A673 (cell line): ENCODE measurements at regions not wholly inside any gene's neighbourhood (a gene's known extent, or its start where the extent isn't known, plus 50 kb on each side); places are given as distances from the start of the nearest gene placed in this dataset.

ENCODE experiments used
- BruUV-seq: library from RNA; stranded (reverse); fragments of 400-500 nt; replicated peaks from 2 replicates; lab custom pipeline; 2021; lab: Mats Ljungman, UMichigan
- CTCF ChIA-PET: fragments of 300-600 bp; sonication (Branson Sonifier 250); formaldehyde crosslinking; loops from one replicate; lab custom pipeline; 2022; ENCODE audit warnings: antibody characterized with exemption; lab: Charles Lee
- POLR2A ChIA-PET: fragments of 300-600 bp; sonication (Branson Sonifier 250); formaldehyde crosslinking; loops from one replicate; lab custom pipeline; 2022; ENCODE audit warnings: antibody characterized with exemption; ENCODE audit not compliant: low non-redundant PET; lab: Charles Lee
- DNase-seq: peaks from one replicate; pipeline ENCODE4 v3.0.0-alpha.2; 2015; ENCODE audit warnings: low spot score
- H3K27ac ChIP-seq: fragments of 200-600 bp; sonication (generic); 2 replicates; pipeline ENCODE4 v1.5.1; 2016; ENCODE audit warnings: mixed run types, low read depth, mild to moderate bottlenecking, mixed read lengths, antibody characterized with exemption, low read length; ENCODE audit not compliant: poor library complexity, severe bottlenecking
- H3K27me3 ChIP-seq: fragments of 200-600 bp; sonication (generic); replicated peaks from 2 replicates; pipeline ENCODE4 v1.6.1; 2017; ENCODE audit warnings: mixed run types, low read depth, mild to moderate bottlenecking, mixed read lengths, antibody characterized with exemption, low read length; ENCODE audit not compliant: insufficient read depth, poor library complexity
- H3K36me3 ChIP-seq: fragments of 200-600 bp; sonication (generic); 2 replicates; pipeline ENCODE4 v1.6.1; 2016; ENCODE audit warnings: mixed run types, mild to moderate bottlenecking, mixed read lengths, antibody characterized with exemption, low read length; ENCODE audit not compliant: insufficient read depth, poor library complexity, severe bottlenecking
- H3K4me1 ChIP-seq: fragments of 200-600 bp; sonication (generic); 2 replicates; pipeline ENCODE4 v1.6.1; 2017; ENCODE audit warnings: mixed run types, mild to moderate bottlenecking, mixed read lengths, antibody characterized with exemption, low read length; ENCODE audit not compliant: insufficient read depth, poor library complexity, severe bottlenecking
- H3K4me3 ChIP-seq: fragments of 200-600 bp; sonication (generic); 2 replicates; pipeline ENCODE4 v1.5.1; 2016; ENCODE audit warnings: low read depth, mixed run types, mild to moderate bottlenecking, mixed read lengths, low read length; ENCODE audit not compliant: poor library complexity, severe bottlenecking
- H3K9me3 ChIP-seq: fragments of 200-600 bp; sonication (generic); 2 replicates; pipeline ENCODE4 v1.6.1; 2016; ENCODE audit warnings: mixed run types, low read depth, mild to moderate bottlenecking, mixed read lengths, antibody characterized with exemption, low read length; ENCODE audit not compliant: poor library complexity, severe bottlenecking
- CTCF ChIP-seq: fragments of 300-800, 200-600 bp; sonication (generic); conservative IDR thresholded peaks from 2 replicates; pipeline ENCODE4 v1.5.1; 2017; ENCODE audit warnings: low read depth, mild to moderate bottlenecking, antibody characterized with exemption, low read length, moderate library complexity, mixed read lengths
- EZH2 ChIP-seq: fragments of 200-600 bp; sonication (generic); IDR thresholded peaks from 2 replicates; pipeline ENCODE4 v1.6.1; 2017; ENCODE audit warnings: borderline replicate concordance, low read depth, mild to moderate bottlenecking, mixed read lengths, antibody characterized with exemption, low read length; ENCODE audit not compliant: poor library complexity, severe bottlenecking
- intact Hi-C: fragments of 100-400 bp; cut with micrococcal nuclease; formaldehyde crosslinking; loops from one replicate; pipeline ENCODE4 v1.10.0; 2022; ENCODE audit not compliant: unreplicated experiment

- BruUV-seq: no TSS peak
- ChIA-PET CTCF (interaction anchor here (0.6 kb wide), 1 partner anchor 25 kb away, joined by 3 read pairs; no protein-coding TSS in a partner anchor), POLR2A (no interaction called here)
- no peak for DNase-seq
- TF ChIP-seq EZH2 (no peak), CTCF (no peak)
- no peaks in the 10 kb centered on the region for H3K36me3 ChIP-seq
- H3K27ac ChIP-seq: no peak overlapping the region
- H3K27me3 ChIP-seq: peaks cover 76% of the 10 kb centered on the region
- H3K4me1 ChIP-seq: peaks cover 9% of the 10 kb centered on the region
- H3K9me3 ChIP-seq: no peaks in the 10 kb centered on the region
- no peak overlapping the region for H3K4me3 ChIP-seq
- intact Hi-C loops: loop anchor here (5.0 kb wide), 1 partner anchor 370 kb away; the partner anchor contains the start of genes KIF18A and METTL15
Measured at GRCh38 chr11:28476864-28477263, 368.7 kb downstream of the METTL15 start.

GRCh38 chr11:28476049-28476448 lies 367.9 kb downstream of the METTL15 start:
- H3K27me3 ChIP-seq: peaks cover 76% of the 10 kb centered on the region
- H3K4me3 ChIP-seq: no peak overlapping the region
- TF ChIP-seq CTCF: no peak
- TF ChIP-seq EZH2: no peak
- H3K9me3 ChIP-seq: no peaks in the 10 kb centered on the region
- CTCF ChIA-PET: interaction anchor here (0.6 kb wide), 1 partner anchor 26 kb away, joined by 3 read pairs; no protein-coding TSS in a partner anchor
- POLR2A ChIA-PET: no interaction called here
- no TSS peak for BruUV-seq
- H3K27ac ChIP-seq: no peak overlapping the region
- peaks cover 9% of the 10 kb centered on the region for H3K4me1 ChIP-seq
- peak; percentile 93 for DNase-seq
- intact Hi-C loops: loop anchor here (5.0 kb wide), 1 partner anchor 369 kb away; the partner anchor contains the start of genes KIF18A and METTL15
- no peaks in the 10 kb centered on the region for H3K36me3 ChIP-seq

GRCh38 chr11:28472904-28473303 lies 364.7 kb downstream of the METTL15 start:
- intact Hi-C loops: no loop called here
- H3K4me3 ChIP-seq: no peak overlapping the region
- peaks cover 48% of the 10 kb centered on the region for H3K27me3 ChIP-seq
- no TSS peak for BruUV-seq
- no peak overlapping the region for H3K27ac ChIP-seq
- CTCF ChIA-PET: no interaction called here
- peaks cover 9% of the 10 kb centered on the region for H3K4me1 ChIP-seq
- H3K36me3 ChIP-seq: no peaks in the 10 kb centered on the region
- POLR2A ChIA-PET: no interaction called here
- TF ChIP-seq CTCF: no peak
- no peak for TF ChIP-seq EZH2
- no peak for DNase-seq
- H3K9me3 ChIP-seq: no peaks in the 10 kb centered on the region
